GM12865 (cell line): ENCODE measurements at regions not wholly inside any gene's neighbourhood (a gene's known extent, or its start where the extent isn't known, plus 50 kb on each side); places are given as distances from the start of the nearest gene placed in this dataset.

Experiments
- DNase-seq: peaks from one replicate; pipeline ENCODE4 v3.0.0; 2010; ENCODE audit warnings: low read depth
- H3K4me3 ChIP-seq: 2 replicates; pipeline ENCODE4 v1.5.1; 2011; ENCODE audit warnings: mild to moderate bottlenecking, low read depth, low read length, control low read depth
- TF ChIP-seq, protein P1 (sequence below): IDR thresholded peaks from 2 replicates; pipeline ENCODE4 v1.5.1; 2011; ENCODE audit warnings: low read length, control low read depth, low read depth, inconsistent platforms; ENCODE audit not compliant: insufficient read depth; ENCODE audit errors: missing control alignments

DNA sequence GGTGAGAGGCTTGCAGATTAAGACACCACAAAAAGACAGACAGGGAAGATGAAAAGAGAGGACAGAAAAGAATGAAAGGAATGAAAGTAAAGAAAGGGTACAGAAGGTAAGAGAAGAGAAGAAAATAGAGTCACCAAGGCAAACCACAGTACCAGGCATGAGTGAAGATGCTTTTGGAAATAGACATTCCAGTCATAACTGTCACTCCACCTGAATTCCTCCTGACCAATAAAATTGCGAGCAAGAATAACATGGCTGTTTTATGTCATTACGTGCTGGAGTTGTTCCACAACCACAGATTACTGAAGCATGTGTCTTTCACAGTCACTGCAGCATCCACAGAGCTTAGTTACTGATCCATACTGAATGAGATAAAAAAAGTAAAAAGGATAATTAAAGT, 864.9 kb upstream of the SLIT2 start:
- no peak for DNase-seq
- H3K4me3 ChIP-seq: no peak overlapping the region
- TF ChIP-seq, protein P1, sequence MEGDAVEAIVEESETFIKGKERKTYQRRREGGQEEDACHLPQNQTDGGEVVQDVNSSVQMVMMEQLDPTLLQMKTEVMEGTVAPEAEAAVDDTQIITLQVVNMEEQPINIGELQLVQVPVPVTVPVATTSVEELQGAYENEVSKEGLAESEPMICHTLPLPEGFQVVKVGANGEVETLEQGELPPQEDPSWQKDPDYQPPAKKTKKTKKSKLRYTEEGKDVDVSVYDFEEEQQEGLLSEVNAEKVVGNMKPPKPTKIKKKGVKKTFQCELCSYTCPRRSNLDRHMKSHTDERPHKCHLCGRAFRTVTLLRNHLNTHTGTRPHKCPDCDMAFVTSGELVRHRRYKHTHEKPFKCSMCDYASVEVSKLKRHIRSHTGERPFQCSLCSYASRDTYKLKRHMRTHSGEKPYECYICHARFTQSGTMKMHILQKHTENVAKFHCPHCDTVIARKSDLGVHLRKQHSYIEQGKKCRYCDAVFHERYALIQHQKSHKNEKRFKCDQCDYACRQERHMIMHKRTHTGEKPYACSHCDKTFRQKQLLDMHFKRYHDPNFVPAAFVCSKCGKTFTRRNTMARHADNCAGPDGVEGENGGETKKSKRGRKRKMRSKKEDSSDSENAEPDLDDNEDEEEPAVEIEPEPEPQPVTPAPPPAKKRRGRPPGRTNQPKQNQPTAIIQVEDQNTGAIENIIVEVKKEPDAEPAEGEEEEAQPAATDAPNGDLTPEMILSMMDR: no peak

DNA sequence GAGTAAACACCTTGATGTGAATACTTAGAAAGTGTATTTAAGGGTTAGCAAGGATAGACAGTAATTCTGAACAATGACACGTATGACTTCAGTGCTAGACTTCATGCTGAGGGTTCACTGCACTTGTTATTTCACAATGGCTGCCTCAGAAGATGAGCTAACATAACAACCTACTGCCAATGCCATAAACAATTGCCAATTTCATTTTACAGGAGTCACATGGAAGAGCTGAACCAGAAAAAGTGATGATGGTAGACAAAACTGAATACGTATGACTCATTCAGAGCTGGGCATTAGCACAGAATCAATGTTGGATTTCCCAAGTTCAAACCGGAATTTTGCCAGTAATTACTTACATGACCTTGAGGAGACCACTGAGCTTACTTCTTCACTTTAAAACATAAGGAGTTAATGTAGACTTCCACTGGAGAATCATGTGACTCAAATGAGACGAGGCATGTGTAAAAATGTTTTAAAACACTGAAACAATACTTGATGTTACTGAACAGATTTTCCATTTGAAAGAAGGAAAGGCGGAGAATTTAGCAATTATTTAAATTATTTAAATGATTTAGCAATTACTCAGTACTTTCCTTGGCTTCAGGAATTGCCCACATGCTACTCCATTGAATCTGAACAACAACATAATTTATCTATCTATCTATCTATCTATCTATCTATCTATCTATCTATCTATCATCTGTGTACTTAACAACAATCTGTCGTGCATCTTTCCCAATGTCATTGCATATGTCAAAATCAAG, 868.5 kb upstream of the SLIT2 start:
- no peak for DNase-seq
- TF ChIP-seq, protein P1: no peak
- no peak overlapping the region for H3K4me3 ChIP-seq

DNA sequence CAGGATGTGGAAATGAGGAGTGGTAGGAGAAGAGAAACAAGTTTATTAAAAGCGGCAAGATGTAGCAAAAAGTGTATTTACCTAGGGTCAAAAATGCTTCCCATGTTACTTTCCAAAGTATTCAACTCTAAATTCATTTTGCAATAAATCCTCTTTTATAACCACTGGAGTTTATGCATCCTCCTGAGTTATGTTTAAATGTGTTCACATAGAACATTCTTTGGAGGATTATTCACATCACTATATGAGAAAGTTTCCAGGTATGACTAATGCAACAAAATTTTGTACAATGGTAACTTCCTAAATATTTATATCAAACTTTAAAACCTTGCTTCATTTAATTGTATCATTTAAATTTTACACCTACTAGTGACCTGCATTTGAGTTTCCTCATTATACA, 870.6 kb upstream of the SLIT2 start:
- no peak for DNase-seq
- TF ChIP-seq, protein P1: no peak
- H3K4me3 ChIP-seq: no peak overlapping the region

DNA sequence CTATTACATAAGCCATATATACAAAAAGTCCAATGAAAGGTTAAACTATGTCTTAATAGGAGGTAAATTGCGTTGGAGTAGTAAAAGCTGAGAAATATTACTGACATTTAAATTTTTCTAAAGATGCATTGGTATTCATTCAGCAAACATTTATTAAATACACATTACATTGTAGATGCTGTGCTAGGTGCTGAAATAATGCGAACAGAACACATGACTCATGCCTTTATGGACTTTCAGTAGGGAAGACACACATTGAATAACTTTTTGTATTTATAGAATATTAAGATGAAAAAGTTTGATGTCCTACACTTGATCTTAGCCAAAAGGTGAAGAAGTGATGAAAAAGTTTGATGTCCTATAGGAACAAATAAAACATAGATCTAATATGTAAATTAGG, 871.1 kb upstream of the SLIT2 start:
- TF ChIP-seq, protein P1: no peak
- no peak overlapping the region for H3K4me3 ChIP-seq
- no peak for DNase-seq

DNA sequence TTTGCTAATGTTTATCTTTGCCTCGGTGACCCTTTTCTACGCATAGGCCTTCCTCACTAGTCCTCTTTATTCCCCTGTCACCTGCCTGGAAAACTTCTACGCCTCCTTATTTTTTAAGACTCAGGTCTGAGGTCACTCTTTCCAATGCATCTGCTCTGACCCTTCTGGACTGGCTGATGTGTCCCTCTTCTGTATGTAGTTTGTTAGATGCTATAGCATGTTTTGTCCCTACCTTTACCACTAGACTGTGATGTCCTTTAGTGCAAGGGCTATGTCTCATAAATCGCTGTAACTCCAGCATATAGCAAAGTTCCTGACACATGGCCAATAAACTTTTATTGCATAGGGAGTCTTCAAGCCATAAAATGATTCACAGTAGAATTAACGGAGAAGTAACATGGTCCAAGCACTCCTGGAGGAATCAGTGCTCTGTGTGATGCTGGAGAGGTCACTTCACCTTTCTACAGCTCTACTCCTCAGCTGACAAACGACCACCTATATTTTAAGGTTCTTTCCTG, 872.5 kb upstream of the SLIT2 start:
- no peak overlapping the region for H3K4me3 ChIP-seq
- DNase-seq: no peak
- TF ChIP-seq, protein P1: no peak

DNA sequence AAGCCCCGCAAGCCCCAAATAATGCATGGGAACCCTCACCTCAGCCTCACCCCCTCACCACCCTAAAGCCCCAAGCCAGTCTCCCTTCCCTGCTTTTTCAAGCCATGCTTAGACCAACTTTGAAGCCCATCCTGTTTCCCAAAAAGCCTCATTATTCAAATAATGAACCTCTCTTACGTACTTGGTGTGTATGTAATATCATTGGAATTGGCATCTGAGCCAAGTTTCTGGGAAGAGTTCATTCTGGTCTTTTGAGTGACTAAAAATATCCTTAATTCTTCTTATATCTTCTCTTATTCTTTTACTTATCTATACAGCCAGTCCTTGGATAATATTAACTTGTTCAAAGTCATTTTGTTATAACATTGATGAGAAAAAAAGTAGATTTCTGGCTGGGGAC, 875.8 kb upstream of the SLIT2 start:
- no peak overlapping the region for H3K4me3 ChIP-seq
- DNase-seq: no peak
- TF ChIP-seq, protein P1: no peak
